Right atrium auricular region (tissue), 2 donors: ENCODE measurements at regions not wholly inside any gene's neighbourhood (a gene's known extent, or its start where the extent isn't known, plus 50 kb on each side); places are given as distances from the start of the nearest gene placed in this dataset.
A peak's percentile ranks its signal among the peaks of the same experiment; 100 is the strongest.

Experiments used
- DNase-seq: peaks from one replicate; pipeline ENCODE4 v3.0.0-alpha.2; 2019; ENCODE audit warnings: low spot score
- H3K27ac ChIP-seq, 2 donors: fragments of 200-600 bp; sonication (generic); 1 replicate in 1 of 2; 2 replicates in 1 of 2; pipeline ENCODE4 v1.5.1; 2016 to 2019
- H3K27me3 ChIP-seq, 2 donors: fragments of 200-600 bp; sonication (generic); one replicate each; pipeline versions ENCODE4 v1.5.1 to v1.6.0; 2017 to 2019
- H3K36me3 ChIP-seq: fragments of 200-600 bp; sonication (generic); one replicate; pipeline ENCODE4 v1.5.1; 2016
- H3K4me1 ChIP-seq, 2 donors: fragments of 200-600 bp; sonication (generic); one replicate each; pipeline versions ENCODE4 v1.5.1 to v1.6.0; 2017 to 2019
- H3K4me3 ChIP-seq, 2 donors: fragments of 200-600 bp; sonication (generic); 1 replicate in 1 of 2; 2 replicates in 1 of 2; pipeline ENCODE4 v1.5.1; 2017 to 2019; ENCODE audit warnings: mild to moderate bottlenecking in 1 of 2, moderate library complexity in 1 of 2
- H3K9me3 ChIP-seq, 2 donors: fragments of 200-600 bp; sonication (generic); one replicate each; pipeline ENCODE4 v1.5.1; 2019
- CTCF ChIP-seq, 2 donors: fragments of 200-600 bp; sonication (generic); IDR thresholded peaks; one replicate each; pipeline ENCODE4 v1.5.1; 2019; ENCODE audit warnings: antibody characterized with exemption in 2 of 2

DNA sequence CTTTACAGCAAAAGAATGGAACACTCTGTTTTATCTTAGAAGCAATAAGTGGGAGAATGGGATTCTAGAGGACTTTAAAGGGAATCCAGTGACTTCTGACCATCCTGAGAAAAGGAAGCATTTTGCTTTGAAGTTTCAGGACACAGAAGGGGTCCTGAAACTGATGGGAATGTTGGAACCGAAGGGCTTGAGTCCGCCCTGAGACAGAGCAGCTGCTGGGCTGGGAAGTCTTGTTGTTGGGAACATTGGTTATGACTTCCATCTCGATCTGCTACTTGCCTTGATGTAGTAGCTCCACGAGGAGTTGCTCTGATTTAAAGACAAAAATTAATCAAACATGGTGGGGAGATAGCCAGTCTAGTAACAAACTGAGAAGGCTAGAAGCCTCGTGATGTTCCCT, 177.6 kb downstream of the JCAD start:
- no peak for TF ChIP-seq CTCF (IDR thresholded peaks at IDR 0.05)
- peak overlapping the region; percentile 37 to 53 for H3K27ac ChIP-seq
- H3K4me3 ChIP-seq, result no peak overlapping the region
- no peaks in the 10 kb centered on the region for H3K36me3 ChIP-seq
- no peak for DNase-seq
- H3K9me3 ChIP-seq, result no peaks in the 10 kb centered on the region
- H3K27me3 ChIP-seq, result no peaks in the 10 kb centered on the region
- H3K4me1 ChIP-seq, result peaks cover 0 to 22% of the 10 kb centered on the region in 2 donors

GRCh38 chr10:29881336-29881771, 178.0 kb downstream of the JCAD start:
- Histone ChIP-seq H3K4me1 (peaks cover 0 to 25% of the 10 kb centered on the region in 2 donors), H3K9me3 (no peaks in the 10 kb centered on the region), H3K27ac (peak overlapping the region; percentile 37 to 53), H3K27me3 (no peaks in the 10 kb centered on the region), H3K4me3 (no peak overlapping the region), H3K36me3 (no peaks in the 10 kb centered on the region)
- TF ChIP-seq CTCF (IDR thresholded peaks at IDR 0.05), result no peak
- no peak for DNase-seq

DNA sequence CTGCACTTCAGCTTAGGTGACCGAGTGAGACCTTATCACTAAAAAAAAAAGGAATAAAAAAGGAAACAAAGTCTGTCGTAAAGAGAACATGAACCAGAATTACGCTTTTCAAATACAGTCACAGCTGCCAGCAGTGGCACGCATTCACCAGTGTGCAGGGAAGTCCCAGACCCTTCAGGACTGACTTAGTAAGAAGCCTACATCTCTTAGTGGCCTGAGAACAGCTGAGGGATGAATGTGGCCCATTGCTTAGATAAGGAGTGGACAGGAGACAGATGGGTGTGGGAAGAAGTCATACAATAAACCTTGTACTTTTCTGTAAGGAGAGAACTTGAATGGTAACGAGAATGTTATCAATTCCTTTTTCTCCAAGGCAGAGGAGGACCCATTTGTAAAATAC, 178.5 kb downstream of the JCAD start:
- H3K4me3 ChIP-seq, result no peak overlapping the region
- no peaks in the 10 kb centered on the region for H3K36me3 ChIP-seq
- no peaks in the 10 kb centered on the region for H3K27me3 ChIP-seq
- peaks cover 0 to 30% of the 10 kb centered on the region in 2 donors for H3K4me1 ChIP-seq
- TF ChIP-seq CTCF (IDR thresholded peaks at IDR 0.05), result no peak
- H3K9me3 ChIP-seq, result no peaks in the 10 kb centered on the region
- DNase-seq, result no peak
- H3K27ac ChIP-seq, result peak overlapping the region; percentile 37 to 53

DNA sequence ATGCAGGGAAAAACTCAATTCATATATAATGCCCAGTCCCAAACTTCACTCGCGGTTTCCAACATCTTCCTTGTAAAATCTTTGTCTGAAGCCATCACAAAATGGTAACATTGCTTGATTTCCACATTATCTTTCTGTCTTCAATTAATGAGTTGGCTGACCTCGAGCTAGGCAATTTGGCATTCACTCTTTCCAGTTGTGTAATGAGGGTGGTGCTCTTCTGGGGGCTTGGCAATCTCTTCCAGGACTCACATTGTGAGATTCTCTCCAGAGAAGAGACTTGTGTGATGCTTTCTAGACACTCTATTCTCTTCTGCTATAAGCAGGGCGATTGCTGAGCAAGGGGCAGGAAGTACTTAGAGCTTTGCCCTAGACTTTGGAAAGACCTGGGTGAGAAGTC, 179.5 kb downstream of the JCAD start:
- H3K4me1 ChIP-seq, result peaks cover 0 to 39% of the 10 kb centered on the region in 2 donors
- TF ChIP-seq CTCF (IDR thresholded peaks at IDR 0.05), result no peak
- H3K27ac ChIP-seq, result peak overlapping the region in 1 of 2 donors; percentile 69
- no peak for DNase-seq
- H3K36me3 ChIP-seq, result no peaks in the 10 kb centered on the region
- no peaks in the 10 kb centered on the region for H3K9me3 ChIP-seq
- no peak overlapping the region for H3K4me3 ChIP-seq
- H3K27me3 ChIP-seq, result no peaks in the 10 kb centered on the region

GRCh38 chr10:29878492-29878891, 180.9 kb downstream of the JCAD start:
- Histone ChIP-seq H3K4me3 (no peak overlapping the region), H3K9me3 (no peaks in the 10 kb centered on the region), H3K27ac (peak overlapping the region; percentile 9 to 69), H3K27me3 (no peaks in the 10 kb centered on the region), H3K36me3 (no peaks in the 10 kb centered on the region), H3K4me1 (peaks cover 0 to 39% of the 10 kb centered on the region in 2 donors)
- TF ChIP-seq CTCF (IDR thresholded peaks at IDR 0.05), result no peak
- no peak for DNase-seq

DNA sequence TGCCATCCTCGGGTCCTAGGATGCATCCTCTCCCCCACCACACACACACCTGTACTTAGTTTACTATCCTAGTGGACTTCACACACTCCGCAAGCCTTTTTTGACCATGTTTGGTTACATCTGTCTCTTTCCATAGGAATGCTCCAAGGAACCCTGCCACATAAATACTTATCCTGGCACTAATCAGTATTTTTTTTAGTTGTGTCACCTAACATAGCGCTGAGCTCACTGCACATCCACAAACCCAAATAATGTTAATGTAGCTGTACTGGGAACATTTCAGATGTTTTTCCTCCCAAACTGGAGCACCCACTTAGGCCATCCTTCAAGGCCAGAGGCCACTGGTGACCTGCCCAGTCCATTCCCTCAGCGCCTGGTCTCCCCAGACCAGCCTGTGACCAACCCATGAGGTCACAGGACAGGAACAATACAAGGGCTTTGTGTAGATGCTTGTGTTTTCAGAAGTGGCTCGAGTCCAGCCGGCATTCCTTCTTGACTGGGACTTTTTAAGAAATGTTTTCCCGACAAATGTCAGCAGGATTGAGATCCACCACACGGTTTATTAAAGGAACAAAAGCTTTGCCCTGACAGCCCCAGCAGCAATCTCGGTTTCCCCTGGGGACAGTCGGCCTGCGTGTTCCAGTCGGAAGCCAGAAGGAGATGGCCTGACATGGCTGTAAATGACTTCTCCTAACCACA, 181.4 kb downstream of the JCAD start:
- peak; percentile 85 for DNase-seq
- Histone ChIP-seq H3K27ac (peak overlapping the region; percentile 9 to 69), H3K36me3 (no peaks in the 10 kb centered on the region), H3K4me3 (no peak overlapping the region), H3K27me3 (no peaks in the 10 kb centered on the region), H3K4me1 (peaks cover 0 to 39% of the 10 kb centered on the region in 2 donors), H3K9me3 (no peaks in the 10 kb centered on the region)
- TF ChIP-seq CTCF (IDR thresholded peaks at IDR 0.05), result no peak
